ENCODE measurements at regions not wholly inside any gene's neighbourhood (a gene's known extent, or its start where the extent isn't known, plus 50 kb on each side); places are given as distances from the start of the nearest gene placed in this dataset.
A peak's percentile ranks its signal among the peaks of the same experiment; 100 is the strongest.

DNA sequence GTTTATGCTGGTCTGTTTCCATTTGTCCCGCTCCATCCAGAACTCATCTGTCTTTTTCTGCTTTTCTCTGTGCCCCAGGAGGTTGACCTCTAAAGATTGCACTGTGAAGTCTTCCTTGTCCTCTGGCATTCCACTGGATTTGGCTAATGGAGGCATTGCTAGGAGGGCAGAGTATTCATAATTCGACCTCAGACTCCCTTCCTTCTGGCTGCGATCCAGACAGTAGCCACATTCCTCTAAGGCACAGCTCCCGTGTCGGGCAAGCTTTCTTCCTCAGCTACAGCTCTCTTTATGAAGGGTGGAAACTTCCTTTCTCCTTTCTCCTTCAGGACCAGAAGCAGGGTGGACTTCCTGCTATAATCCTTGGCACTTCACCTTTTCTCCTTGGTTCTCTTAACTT, 175.9 kb downstream of the BAMBI start:
- Histone ChIP-seq H3K4me1 (ENCODE audit: insufficient read depth) (no peaks in the 10 kb centered on the region), H3K27me3 (ENCODE audit: insufficient read depth) (no peaks in the 10 kb centered on the region), H3K4me3 (no peak overlapping the region), H2AFZ (peak overlapping the region; percentile 69; the same call in 1 of the 2 replicates), H3K79me2 (replicated peaks; ENCODE audit: insufficient read depth) (no peaks in the 10 kb centered on the region), H4K20me1 (replicated peaks; ENCODE audit: insufficient read depth) (no peaks in the 10 kb centered on the region), H3K36me3 (ENCODE audit: insufficient read depth) (no peaks in the 10 kb centered on the region), H3K4me2 (no peak overlapping the region), H3K27ac (ENCODE audit: low read depth) (no peak overlapping the region), H3F3A (replicated peaks; ENCODE audit: low read depth) (no peaks in the 10 kb centered on the region), H3K9me2 (ENCODE audit: insufficient read depth) (no peaks in the 10 kb centered on the region; the same call in 1 of the 2 replicates)
- no peak overlapping the region for H3K4me3 Mint-ChIP-seq
- H3K4me1 Mint-ChIP-seq, result no peaks in the 10 kb centered on the region
- ATAC-seq (no peak), DNase-seq (ENCODE audit: low spot score) (no peak)
- H3K36me3 Mint-ChIP-seq (ENCODE audit: low read depth), result peaks cover 7% of the 10 kb centered on the region
- peaks cover 2% of the 10 kb centered on the region for H3K27me3 Mint-ChIP-seq (ENCODE audit: insufficient read depth, low read depth, poor library complexity)
- TF ChIP-seq, protein P1, sequence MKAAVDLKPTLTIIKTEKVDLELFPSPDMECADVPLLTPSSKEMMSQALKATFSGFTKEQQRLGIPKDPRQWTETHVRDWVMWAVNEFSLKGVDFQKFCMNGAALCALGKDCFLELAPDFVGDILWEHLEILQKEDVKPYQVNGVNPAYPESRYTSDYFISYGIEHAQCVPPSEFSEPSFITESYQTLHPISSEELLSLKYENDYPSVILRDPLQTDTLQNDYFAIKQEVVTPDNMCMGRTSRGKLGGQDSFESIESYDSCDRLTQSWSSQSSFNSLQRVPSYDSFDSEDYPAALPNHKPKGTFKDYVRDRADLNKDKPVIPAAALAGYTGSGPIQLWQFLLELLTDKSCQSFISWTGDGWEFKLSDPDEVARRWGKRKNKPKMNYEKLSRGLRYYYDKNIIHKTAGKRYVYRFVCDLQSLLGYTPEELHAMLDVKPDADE (IDR thresholded peaks at IDR 0.05), result no peak
- TF ChIP-seq, protein P2, sequence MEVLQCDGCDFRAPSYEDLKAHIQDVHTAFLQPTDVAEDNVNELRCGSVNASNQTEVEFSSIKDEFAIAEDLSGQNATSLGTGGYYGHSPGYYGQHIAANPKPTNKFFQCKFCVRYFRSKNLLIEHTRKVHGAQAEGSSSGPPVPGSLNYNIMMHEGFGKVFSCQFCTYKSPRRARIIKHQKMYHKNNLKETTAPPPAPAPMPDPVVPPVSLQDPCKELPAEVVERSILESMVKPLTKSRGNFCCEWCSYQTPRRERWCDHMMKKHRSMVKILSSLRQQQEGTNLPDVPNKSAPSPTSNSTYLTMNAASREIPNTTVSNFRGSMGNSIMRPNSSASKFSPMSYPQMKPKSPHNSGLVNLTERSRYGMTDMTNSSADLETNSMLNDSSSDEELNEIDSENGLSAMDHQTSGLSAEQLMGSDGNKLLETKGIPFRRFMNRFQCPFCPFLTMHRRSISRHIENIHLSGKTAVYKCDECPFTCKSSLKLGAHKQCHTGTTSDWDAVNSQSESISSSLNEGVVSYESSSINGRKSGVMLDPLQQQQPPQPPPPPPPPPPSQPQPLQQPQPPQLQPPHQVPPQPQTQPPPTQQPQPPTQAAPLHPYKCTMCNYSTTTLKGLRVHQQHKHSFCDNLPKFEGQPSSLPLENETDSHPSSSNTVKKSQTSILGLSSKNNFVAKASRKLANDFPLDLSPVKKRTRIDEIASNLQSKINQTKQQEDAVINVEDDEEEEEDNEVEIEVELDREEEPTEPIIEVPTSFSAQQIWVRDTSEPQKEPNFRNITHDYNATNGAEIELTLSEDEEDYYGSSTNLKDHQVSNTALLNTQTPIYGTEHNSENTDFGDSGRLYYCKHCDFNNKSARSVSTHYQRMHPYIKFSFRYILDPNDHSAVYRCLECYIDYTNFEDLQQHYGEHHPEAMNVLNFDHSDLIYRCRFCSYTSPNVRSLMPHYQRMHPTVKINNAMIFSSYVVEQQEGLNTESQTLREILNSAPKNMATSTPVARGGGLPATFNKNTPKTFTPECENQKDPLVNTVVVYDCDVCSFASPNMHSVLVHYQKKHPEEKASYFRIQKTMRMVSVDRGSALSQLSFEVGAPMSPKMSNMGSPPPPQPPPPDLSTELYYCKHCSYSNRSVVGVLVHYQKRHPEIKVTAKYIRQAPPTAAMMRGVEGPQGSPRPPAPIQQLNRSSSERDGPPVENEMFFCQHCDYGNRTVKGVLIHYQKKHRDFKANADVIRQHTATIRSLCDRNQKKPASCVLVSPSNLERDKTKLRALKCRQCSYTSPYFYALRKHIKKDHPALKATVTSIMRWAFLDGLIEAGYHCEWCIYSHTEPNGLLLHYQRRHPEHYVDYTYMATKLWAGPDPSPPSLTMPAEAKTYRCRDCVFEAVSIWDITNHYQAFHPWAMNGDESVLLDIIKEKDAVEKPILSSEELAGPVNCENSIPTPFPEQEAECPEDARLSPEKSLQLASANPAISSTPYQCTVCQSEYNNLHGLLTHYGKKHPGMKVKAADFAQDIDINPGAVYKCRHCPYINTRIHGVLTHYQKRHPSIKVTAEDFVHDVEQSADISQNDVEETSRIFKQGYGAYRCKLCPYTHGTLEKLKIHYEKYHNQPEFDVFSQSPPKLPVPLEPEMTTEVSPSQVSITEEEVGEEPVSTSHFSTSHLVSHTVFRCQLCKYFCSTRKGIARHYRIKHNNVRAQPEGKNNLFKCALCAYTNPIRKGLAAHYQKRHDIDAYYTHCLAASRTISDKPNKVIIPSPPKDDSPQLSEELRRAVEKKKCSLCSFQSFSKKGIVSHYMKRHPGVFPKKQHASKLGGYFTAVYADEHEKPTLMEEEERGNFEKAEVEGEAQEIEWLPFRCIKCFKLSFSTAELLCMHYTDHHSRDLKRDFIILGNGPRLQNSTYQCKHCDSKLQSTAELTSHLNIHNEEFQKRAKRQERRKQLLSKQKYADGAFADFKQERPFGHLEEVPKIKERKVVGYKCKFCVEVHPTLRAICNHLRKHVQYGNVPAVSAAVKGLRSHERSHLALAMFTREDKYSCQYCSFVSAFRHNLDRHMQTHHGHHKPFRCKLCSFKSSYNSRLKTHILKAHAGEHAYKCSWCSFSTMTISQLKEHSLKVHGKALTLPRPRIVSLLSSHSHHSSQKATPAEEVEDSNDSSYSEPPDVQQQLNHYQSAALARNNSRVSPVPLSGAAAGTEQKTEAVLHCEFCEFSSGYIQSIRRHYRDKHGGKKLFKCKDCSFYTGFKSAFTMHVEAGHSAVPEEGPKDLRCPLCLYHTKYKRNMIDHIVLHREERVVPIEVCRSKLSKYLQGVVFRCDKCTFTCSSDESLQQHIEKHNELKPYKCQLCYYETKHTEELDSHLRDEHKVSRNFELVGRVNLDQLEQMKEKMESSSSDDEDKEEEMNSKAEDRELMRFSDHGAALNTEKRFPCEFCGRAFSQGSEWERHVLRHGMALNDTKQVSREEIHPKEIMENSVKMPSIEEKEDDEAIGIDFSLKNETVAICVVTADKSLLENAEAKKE (CRISPR knock-in tag; IDR thresholded peaks at IDR 0.05), result no peak
- TF ChIP-seq, protein P3, sequence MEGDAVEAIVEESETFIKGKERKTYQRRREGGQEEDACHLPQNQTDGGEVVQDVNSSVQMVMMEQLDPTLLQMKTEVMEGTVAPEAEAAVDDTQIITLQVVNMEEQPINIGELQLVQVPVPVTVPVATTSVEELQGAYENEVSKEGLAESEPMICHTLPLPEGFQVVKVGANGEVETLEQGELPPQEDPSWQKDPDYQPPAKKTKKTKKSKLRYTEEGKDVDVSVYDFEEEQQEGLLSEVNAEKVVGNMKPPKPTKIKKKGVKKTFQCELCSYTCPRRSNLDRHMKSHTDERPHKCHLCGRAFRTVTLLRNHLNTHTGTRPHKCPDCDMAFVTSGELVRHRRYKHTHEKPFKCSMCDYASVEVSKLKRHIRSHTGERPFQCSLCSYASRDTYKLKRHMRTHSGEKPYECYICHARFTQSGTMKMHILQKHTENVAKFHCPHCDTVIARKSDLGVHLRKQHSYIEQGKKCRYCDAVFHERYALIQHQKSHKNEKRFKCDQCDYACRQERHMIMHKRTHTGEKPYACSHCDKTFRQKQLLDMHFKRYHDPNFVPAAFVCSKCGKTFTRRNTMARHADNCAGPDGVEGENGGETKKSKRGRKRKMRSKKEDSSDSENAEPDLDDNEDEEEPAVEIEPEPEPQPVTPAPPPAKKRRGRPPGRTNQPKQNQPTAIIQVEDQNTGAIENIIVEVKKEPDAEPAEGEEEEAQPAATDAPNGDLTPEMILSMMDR (conservative IDR thresholded peaks at IDR 0.05; ENCODE audit: low read depth in 2 of 2), result no peak
- TF ChIP-seq CREB1 (CRISPR knock-in tag; IDR thresholded peaks at IDR 0.05; ENCODE audit: low read depth) (no peak), STAT1 (IDR thresholded peaks at IDR 0.05; ENCODE audit: unreplicated experiment) (no peak), JUNB (IDR thresholded peaks at IDR 0.05; ENCODE audit: unreplicated experiment) (no peak), EZH2phosphoT487 (IDR thresholded peaks at IDR 0.05; ENCODE audit: unreplicated experiment) (no peak), POLR2AphosphoS5 (IDR thresholded peaks at IDR 0.05; ENCODE audit: low read depth) (no peak), NANOG (IDR thresholded peaks at IDR 0.05; ENCODE audit: borderline replicate concordance) (no peak)
- TF ChIP-seq, protein P4, sequence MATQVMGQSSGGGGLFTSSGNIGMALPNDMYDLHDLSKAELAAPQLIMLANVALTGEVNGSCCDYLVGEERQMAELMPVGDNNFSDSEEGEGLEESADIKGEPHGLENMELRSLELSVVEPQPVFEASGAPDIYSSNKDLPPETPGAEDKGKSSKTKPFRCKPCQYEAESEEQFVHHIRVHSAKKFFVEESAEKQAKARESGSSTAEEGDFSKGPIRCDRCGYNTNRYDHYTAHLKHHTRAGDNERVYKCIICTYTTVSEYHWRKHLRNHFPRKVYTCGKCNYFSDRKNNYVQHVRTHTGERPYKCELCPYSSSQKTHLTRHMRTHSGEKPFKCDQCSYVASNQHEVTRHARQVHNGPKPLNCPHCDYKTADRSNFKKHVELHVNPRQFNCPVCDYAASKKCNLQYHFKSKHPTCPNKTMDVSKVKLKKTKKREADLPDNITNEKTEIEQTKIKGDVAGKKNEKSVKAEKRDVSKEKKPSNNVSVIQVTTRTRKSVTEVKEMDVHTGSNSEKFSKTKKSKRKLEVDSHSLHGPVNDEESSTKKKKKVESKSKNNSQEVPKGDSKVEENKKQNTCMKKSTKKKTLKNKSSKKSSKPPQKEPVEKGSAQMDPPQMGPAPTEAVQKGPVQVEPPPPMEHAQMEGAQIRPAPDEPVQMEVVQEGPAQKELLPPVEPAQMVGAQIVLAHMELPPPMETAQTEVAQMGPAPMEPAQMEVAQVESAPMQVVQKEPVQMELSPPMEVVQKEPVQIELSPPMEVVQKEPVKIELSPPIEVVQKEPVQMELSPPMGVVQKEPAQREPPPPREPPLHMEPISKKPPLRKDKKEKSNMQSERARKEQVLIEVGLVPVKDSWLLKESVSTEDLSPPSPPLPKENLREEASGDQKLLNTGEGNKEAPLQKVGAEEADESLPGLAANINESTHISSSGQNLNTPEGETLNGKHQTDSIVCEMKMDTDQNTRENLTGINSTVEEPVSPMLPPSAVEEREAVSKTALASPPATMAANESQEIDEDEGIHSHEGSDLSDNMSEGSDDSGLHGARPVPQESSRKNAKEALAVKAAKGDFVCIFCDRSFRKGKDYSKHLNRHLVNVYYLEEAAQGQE (IDR thresholded peaks at IDR 0.05; ENCODE audit: unreplicated experiment), result no peak
- peaks cover 15% of the 10 kb centered on the region for H3K9me3 Mint-ChIP-seq
- H3K27ac Mint-ChIP-seq, result no peak overlapping the region

All from GM23338 (cell line).